ENCODE measurements at regions not wholly inside any gene's neighbourhood (a gene's known extent, or its start where the extent isn't known, plus 50 kb on each side); places are given as distances from the start of the nearest gene placed in this dataset.

GRCh38 chr4:89363786-89364185 is 56.2 kb upstream of the GPRIN3 start:
- DNase-seq (ENCODE audit: low spot score) = no peak

GRCh38 chr4:89358935-89359638 is 51.5 kb upstream of the GPRIN3 start:
- no peak for DNase-seq (ENCODE audit: low spot score)

GRCh38 chr4:89357787-89358186 is 50.2 kb upstream of the GPRIN3 start:
- peak; percentile 9 for DNase-seq (ENCODE audit: low spot score)
